HT-29 (cell line): ENCODE measurements at regions not wholly inside any gene's neighbourhood (a gene's known extent, or its start where the extent isn't known, plus 50 kb on each side); places are given as distances from the start of the nearest gene placed in this dataset.
"Not testable (repeated sequence)": the region's sequence is repeated elsewhere in the genome, so short reads cannot be mapped to it uniquely, and the experiment has no call there.

ENCODE experiments used
- DNase-seq: peaks from one replicate; pipeline ENCODE4 v3.0.0-alpha.2; 2015; ENCODE audit warnings: low spot score

DNA sequence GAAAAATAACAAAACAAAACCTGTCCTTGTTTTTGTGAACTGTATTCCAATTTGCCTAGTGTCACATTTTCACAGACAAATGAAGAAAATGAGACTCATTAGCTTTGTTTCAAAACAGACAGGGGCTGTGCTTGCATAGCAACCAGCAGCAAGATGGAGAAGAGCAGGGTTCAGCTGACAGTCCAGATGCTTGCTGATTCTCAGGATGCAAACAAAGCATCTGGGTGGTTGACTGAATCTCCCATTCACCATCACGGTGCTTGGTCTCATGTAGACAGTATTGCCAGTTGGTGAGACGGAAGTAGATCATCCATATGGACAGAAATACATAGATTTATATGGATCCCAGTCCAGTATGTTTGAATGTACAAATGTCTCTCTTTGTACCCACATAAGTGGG, 326.8 kb downstream of the CCDC85A start:
- DNase-seq: no peak

DNA sequence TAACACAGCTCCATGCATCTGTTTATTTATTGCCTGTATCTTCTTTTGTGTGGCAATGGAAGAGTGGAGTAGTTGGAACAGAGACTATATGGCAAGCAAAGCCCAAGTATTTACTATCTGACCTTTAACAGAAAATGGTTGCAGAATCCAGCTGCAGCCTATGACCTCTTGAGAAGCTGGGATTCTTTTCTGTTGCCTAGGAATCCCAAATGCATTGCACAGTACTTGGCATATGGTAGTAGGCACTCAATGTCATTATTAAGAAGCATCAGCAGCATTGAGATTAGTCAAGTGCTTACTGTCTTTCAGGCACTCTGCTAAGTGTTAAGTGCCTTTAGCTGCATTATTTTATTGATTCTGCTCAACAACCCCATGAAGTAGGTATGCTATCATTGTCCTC, 331.6 kb downstream of the CCDC85A start:
- no peak for DNase-seq

DNA sequence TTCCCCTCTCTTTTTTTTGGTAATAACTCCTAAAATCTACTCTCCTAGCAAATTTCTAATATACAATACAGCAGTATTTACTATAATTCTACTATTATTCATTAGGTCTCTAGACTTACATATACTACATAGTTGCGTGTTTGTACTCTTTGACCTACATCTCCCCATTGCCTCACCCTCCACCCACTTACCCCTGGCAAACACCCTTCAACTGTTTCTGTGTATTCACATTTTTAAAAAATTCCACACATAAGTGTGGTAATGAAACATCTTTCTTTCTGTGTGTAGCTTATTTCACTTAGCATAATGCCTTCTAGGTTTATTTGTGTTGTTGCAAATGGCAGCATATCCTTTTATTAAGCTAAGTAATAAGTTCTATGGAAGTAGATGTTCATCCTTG, 336.0 kb downstream of the CCDC85A start:
- no peak for DNase-seq

DNA sequence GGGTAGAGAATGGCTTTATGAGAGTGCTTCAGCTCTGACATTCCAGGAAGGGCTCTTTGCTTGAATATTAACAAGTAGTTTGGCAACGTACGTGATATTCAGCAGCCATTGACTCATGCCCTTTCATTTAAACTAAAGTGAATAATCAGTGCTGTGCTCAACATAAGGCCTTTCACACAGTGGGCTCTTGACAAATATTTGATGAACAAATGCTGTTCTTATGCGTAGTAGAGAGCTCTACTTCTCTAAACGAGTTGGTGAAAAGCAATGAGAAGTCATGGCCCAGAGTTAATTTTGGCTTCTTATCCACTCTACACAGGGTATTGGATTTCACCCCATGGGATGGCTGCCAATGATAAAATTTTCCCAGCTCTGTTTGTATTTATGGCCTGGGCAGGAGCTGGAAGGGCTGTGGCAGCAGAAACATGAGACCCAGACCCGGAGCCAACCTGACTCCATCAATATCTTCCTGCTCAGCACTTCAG, 338.9 kb downstream of the CCDC85A start:
- DNase-seq: no peak

DNA sequence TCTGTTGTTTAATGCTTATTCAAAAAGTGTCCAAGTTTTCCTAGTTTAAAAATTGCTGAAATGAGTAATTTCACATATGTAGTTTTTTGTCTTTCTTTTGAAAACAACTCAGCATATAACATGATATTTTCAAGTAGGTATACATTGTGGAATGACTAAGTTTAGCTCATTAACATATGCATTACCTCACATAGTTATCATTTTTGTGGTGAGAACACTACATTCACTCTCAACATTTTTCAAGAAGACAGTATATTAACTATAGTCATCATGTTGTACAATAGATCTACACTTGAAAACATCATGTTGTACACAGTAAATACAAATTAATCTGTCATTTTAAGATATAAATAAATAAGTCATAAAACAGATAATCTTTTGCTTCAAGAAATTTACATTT, 340.0 kb downstream of the CCDC85A start:
- no peak for DNase-seq

DNA sequence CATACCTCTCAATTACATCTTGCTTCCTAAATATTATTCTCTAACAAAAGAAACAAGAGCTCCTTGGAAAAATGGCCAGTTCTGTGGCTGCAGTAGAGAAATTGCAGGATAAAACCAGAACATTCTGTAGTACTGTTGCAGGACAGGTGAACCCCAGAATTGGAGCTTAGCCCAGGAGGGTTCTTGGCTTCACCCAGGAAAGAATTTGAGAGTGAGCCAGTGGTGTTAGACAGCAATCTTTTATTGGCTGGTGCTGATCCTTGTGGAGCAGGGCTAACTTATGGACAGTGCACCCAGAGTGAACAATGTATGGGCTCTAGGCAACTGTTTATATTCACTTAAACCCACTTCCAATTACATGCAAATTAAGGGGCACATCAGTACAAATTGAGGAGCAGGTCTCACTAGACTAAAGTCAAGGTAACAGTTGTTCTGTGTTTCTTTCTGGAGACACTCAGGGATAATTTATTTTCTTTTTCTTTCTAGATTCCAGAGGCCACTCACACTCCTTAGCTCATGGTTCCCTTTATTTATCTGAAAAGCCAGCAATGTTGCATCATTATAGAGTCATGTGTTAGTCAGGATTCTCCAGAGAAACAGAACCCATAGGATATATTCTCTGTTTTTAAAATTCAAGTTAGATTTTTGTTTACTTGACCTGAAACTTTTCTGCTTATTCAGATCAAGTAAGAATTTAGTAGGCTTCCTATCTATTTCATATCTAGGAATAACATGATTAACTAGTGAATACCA, 348.1 kb downstream of the CCDC85A start:
- no peak for DNase-seq

DNA sequence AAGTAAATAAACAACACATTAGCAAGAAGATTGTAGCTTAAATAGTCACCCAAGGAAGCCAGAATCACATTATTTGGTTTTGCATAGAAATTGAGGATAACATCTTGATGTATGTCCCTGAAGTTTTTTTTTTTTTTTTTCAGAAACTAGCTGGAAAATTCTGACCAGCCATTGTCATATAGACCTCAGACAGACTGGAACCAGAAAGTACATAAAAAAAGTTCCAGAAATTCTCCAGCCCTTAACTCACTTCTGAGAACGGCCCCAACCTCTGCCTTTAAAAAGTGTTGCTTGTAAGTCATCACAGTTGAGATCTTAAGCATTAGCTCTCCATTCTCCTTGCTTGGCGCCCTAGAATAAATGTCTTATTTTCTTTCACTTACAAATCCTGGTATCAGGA, 350.5 kb downstream of the CCDC85A start:
- no peak for DNase-seq

DNA sequence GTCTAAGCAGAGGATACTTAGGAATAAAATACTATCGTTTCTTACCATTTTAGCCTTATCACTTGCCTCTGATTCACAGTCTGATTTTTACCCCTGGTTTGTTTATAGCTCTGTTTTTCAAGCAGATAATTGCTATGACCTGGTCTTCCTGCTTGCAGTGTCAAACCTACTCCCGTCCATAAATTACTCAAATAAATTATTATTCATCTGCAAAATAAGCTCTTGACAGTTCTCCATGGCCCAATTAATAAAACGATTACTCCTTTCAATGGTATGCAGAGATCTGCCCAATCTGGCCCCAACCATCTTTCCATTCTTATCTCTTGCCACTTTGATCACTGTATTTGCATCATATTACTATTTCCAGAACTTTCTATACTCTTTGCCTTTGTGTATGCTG, 354.0 kb downstream of the CCDC85A start:
- DNase-seq: no peak

DNA sequence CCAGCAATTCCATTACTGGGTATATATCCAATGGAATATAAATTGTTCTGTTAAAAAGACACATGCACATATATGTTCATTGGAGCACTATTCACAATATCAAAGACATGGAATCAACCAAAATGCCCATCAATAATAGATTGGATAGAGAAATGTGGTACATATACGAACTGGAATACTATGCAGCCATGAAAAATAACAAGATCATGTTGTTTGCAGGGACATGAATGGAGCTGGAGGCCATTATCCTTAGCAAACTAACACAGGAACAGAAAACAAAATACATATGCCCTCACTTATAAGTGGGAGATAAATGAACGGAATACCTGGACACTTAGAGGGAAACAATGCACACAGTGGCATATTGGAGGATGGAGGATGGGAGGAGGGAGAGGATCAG, 355.8 kb downstream of the CCDC85A start:
- no peak for DNase-seq

DNA sequence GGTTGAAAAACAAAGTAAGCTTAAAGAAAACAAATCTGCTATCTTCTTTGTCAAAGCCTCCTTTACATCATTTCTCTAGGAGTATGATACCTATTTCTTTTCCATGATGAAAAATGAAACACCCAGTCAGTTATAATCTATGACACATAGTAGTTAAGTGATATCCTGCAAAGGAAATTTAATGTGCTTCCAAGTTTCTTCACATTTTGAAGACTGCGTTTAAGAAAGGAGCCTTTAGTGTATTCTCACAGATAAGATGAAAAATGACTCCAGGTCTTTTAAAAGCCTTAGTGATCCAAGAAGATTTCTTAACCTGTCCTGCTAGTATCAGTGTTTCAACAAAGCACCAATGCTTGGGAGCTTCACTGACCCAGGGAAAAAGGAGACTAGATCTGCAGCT, 356.7 kb downstream of the CCDC85A start:
- no peak for DNase-seq

DNA sequence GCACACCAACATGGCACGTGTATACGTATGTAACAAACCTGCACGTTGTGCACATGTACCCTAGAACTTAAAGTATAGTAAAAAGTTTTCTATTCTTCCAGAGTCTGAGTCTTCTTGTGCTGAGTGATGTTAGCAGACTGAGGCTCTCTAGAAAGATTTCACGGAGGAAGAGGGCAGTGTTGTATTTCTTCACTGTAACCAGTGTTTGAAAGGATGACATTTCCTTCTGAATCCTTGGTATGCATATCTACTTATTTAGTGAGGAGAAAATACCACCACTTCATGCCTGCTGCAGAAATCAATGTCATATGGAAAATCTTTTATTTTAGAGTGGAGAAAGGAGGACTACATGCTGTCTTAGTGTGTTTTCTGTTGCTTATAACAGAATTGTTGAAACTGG, 357.1 kb downstream of the CCDC85A start:
- no peak for DNase-seq

DNA sequence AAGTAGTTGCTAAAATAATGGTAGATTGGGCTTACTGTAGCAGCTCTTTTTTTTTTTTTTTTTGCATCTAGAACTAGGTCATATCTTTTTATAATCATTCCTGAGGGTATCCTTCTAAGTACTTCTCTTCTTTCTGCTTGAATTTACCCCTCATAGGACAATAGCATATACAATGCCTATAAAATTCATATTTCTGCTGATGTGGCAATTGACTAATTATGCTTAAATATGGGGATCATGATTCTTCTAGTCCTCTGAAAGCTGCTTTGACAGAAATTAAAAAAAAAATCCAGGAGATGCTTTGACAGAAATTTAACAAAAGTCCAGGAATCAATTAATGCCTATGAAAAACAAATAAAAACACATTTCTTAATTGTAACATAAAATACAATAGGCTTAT, 358.4 kb downstream of the CCDC85A start:
- no peak for DNase-seq

DNA sequence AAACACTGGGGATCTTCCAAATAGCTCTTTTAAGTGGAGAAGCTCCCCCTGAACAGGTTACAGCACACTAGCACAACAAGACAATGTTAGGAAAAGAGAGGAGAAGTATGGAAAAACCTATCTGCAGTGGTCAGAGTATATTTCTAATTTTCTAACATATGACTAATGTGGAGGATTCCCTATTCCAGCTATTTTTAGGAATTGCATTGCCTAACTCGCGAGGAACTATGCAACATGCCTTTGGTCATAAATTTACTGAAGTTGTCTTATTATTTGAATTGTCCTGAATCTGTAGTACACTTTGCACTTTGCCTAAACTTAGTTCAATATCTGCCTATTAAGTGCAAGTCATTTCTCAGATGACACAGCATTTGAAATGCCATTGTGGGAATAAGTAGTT, 381.4 kb downstream of the CCDC85A start:
- DNase-seq: no peak

DNA sequence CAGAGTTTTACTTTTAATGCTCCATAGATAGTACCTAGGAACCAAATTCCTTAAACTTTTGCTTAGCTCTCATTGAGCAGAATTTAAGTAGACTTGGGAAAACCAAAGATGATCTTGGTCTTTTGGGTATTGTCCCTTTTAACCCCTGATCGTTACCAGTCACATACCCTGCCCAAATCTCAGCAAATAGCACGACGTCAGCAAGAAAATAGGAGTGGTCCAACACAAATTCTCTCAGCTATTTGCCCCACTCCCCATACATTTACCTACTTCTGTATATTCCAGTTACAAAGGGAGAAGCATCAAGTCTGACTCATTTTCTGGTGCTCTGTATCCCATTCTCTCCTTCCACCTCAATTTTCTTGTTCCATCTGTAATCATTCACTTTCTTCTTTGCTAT, 387.3 kb downstream of the CCDC85A start:
- DNase-seq: no peak

DNA sequence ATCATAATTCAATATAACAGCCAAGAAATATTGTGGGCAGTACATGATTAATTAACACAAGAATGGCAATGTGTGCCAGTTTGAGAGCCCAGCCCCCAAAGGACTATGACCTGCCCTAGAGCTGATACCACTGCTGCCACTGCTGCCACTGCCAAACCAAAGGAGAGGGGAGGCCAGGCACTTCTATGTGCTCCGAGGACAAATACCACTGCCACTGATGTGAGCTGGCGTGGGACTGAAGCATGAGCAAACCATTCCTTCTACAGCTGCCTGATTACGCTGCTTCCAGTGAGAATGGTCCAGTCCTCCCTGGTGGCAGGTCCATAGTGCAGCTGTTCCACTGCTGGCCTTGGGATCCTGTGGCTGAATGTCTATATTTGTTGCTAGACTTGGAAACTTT, 392.2 kb downstream of the CCDC85A start:
- DNase-seq: no peak

DNA sequence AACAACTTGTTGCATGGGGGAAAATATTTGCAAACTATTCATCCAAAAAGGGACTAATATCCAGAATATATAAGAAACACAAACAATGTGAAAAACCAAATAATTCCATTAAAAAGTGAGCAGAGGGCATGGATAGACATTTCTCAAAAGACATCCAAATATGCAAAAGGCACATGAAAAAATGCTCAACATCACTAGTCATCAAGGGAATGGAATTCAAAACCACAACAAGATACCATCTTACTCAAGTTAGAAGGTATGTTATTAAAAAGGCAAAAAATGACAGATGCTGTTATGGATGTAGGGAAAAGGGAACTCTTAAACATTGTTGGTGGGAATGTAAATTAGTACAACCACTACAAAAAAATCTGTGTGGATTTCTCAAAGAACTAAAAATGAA, 396.5 kb downstream of the CCDC85A start:
- DNase-seq: no peak

DNA sequence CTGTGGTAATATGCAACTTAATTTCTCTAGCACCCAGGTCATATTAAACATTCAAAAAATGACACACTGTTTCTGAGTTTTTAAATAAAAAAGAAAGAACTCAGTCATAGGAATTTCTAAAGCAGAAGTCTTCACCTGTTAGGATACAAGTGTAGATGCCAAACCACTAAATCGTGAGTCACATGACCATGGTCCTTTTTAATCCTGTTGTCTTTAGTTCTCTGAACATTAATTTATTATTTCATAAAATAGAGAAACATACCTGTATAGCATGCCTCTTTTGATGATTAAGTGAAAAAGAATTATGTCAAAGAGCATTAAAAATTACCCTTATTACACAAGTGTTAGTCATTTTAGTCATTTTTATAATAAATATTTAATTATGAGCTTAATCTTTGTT, 398.8 kb downstream of the CCDC85A start:
- DNase-seq: no peak

DNA sequence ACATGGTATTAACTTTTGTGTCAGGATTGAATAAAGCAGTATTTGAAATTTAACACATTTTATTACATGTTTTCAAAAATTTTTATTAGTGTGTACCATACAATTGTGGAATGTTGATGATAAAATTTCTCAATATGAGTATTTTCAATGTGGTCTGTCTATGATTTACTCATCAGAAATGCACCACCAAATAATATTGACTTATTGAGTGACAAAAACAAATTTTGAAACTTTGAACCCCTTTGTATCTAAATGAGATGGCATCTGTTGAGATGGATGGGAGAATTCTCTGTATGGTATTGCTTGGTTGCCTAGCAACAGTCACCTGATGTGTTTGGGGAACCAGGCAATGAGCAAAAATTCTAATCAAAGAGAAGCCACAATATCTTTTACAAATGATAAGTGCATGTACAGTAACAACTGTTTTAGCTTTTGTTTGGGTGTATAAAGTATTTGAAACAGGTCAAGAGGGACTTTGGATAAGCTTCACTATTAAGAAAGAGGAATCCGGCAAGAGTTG, 400.1 kb downstream of the CCDC85A start:
- no peak for DNase-seq

DNA sequence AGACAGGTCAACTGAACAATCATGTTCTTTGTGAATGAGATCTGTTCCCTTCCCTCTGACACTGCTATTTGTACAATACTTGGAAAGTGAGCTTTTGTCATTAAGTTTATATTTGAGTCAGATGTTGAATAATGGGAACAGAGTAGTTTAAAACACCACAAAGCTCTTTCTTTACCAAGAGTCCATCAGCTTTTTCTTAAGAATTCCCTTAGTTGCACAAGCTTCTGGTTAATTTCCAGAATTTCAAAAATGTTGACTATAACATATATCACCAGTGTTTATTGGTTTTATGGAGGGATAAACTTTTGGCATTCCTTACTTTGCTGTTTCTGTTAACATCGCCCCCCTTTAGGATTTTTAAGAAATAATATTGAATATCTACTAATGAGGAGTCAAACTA, 403.7 kb downstream of the CCDC85A start:
- no peak for DNase-seq

DNA sequence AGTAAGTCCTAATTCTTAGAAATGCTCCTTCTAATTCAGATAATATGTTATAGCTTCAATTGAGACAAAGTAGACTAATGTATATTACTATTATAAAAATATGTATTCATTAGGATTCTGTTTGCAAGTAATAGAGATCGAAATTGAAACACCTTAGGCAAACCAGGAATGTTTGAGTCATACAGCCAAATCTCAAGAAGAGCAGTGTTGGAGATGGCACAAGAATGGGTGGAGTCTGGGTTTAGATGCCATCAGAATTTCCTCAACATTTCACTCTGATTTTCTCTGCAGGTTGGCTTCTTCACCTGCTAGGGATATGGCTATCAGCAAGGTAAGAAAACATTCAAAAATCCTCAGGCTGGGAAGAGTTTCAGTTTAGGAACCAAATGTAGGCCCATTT, 405.4 kb downstream of the CCDC85A start:
- DNase-seq: no peak

DNA sequence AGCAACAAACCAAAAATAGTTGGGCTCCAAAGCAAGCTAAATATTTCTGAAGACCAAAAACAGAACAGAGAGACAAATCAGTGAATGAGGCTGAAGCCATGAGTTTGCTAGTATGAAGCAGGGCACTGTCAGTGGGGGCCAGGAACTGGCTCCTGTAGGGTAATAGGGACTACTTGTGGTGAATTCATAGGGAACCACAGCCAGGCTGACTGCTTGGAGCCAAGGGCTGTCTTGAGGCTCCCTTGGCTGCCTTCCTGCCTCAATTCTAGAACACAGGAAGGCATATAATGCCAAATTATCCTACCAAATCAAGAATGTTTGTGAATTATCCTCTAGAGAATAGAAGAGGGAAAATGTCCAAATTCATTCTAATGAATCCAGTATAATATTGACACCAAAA, 406.0 kb downstream of the CCDC85A start:
- no peak for DNase-seq

DNA sequence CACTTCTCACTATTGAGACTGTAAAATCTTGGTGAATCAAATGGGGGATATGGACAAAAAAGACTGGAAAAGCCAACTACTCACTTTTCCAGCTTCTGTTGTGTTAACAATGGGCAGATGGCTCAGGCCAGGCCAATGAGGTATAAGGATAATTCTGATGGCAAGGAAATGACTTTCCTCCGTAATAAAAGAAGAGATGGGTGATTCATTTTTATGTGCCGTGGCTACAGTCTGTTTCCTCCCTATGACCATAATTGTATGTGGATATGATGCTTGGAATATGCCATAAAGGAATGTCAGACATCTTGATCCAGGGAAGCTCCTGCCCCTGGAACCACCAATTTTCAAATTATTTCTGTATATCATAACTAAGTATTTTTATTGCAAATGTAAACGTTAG, 406.8 kb downstream of the CCDC85A start:
- DNase-seq: no peak

DNA sequence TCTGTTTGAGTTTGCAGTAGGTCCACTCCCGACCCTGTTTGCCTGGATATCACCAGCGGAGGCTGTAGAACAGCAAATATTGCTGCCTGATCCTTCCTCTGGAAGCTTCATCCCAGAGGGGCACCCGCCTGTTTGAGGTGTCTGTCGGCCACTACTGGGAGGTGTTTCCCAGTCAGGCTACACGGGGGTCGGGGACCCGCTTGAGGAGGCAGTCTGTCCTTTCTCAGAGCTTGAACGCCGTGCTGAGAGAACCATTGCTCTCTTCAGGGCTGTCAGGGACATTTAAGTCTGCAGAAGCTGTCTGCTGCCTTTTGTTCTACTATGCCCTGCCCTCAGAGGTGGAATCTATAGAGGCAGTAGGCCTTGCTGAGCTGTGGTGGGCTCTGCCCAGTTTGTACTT, 422.3 kb downstream of the CCDC85A start:
- not testable (repeated sequence) for DNase-seq

DNA sequence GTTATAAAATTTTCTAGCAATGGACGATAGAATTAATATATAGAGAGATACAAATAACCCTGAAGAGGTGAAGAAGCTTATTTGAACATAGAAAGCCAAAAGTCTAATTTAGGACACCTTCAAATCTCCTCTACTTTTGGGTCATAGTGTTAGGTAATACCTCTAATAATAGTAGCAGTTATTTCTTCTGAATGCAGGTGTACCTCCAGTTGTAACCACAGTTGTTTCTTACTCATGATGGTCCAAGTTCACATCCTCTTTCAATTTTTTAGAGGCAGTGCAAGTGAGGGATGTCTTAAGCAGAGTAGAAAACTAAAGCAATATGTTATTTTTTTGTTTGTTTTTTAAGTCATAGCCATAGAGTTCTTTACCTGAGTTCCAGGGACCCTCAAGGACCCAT, 429.5 kb downstream of the CCDC85A start:
- DNase-seq: no peak
